ENCODE measurements at regions not wholly inside any gene's neighbourhood (a gene's known extent, or its start where the extent isn't known, plus 50 kb on each side); places are given as distances from the start of the nearest gene placed in this dataset.

GRCh38 chr5:155482428-155482827 is 468.9 kb downstream of the KIF4B start:
- Histone ChIP-seq H3K9me1 (ENCODE audit: insufficient read depth, low read length) (no peaks in the 10 kb centered on the region), H4K5ac (ENCODE audit: low read depth, low read length) (no peak overlapping the region), H4K91ac (ENCODE audit: insufficient read depth, low read depth, low read length) (no peak overlapping the region), H2BK120ac (ENCODE audit: low read depth, low read length) (no peak overlapping the region), H3K4me1 (ENCODE audit: control insufficient read depth, insufficient read depth, low read length) (no peaks in the 10 kb centered on the region), H3K79me1 (ENCODE audit: low read depth in 1 of 2, low read length in 2 of 2) (no peaks in the 10 kb centered on the region), H2BK20ac (ENCODE audit: low read depth, low read length) (no peak overlapping the region), H2AK9ac (replicated peaks; ENCODE audit: low read depth, low read length, poor library complexity) (no peak overlapping the region), H3K36me3 (ENCODE audit: control insufficient read depth, insufficient read depth, low read length) (no peaks in the 10 kb centered on the region), H2BK5ac (ENCODE audit: low read depth, low read length, poor library complexity, severe bottlenecking) (no peak overlapping the region), H3K56ac (ENCODE audit: extremely low read depth, insufficient read depth, low read length) (no peak overlapping the region), H3K4me2 (ENCODE audit: low read depth, low read length) (no peak overlapping the region), H3K9ac (ENCODE audit: low read depth, low read length) (no peak overlapping the region), H4K8ac (ENCODE audit: low read depth in 2 of 2, low read length in 2 of 2) (no peak overlapping the region), H3K14ac (replicated peaks; ENCODE audit: low read depth, low read length) (no peak overlapping the region), H3K27me3 (ENCODE audit: control insufficient read depth, insufficient read depth, low read length) (no peaks in the 10 kb centered on the region), H2BK15ac (ENCODE audit: low read depth, low read length) (no peak overlapping the region), H2AK5ac (ENCODE audit: low read depth, low read length) (no peak overlapping the region), H3K27ac (ENCODE audit: insufficient read depth, low read length) (no peak overlapping the region), H3K23ac (ENCODE audit: low read depth, low read length) (no peak overlapping the region), H2AFZ (replicated peaks; ENCODE audit: low read length, poor library complexity) (no peak overlapping the region), H3K4me3 (ENCODE audit: insufficient read depth, low read depth, low read length) (no peak overlapping the region), H3K9me3 (ENCODE audit: control insufficient read depth, insufficient read depth, low read length) (peaks cover 4% of the 10 kb centered on the region; the same call in 1 of the 2 replicates), H3K18ac (ENCODE audit: low read depth, low read length) (no peak overlapping the region), H3K4ac (ENCODE audit: low read depth, low read length) (no peak overlapping the region), H4K20me1 (ENCODE audit: insufficient read depth, low read length) (no peaks in the 10 kb centered on the region)
- in situ Hi-C loops (cut with MboI; ENCODE audit: low sequenced_read_pairs) (no loop called here), intact Hi-C loops (cut with micrococcal nuclease) (no loop called here), dilution Hi-C loops (cut with HindIII; ENCODE audit: low sequenced_read_pairs, unreplicated experiment) (no loop called here)
- ATAC-seq (ENCODE audit: low read depth) (no peak), DNase-seq (no peak)
- CTCF ChIA-PET: interaction anchor here (0.6 kb wide), 1 partner anchor 344 kb away, joined by 3 read pairs; no protein-coding TSS in a partner anchor
- TF ChIP-seq MAFK (IDR thresholded peaks at IDR 0.05; ENCODE audit: low read depth, low read length) (no peak), RAD21 (IDR thresholded peaks at IDR 0.05; ENCODE audit: low read length) (no peak), RCOR1 (IDR thresholded peaks at IDR 0.05; ENCODE audit: insufficient replicate concordance, low read length) (no peak), BHLHE40 (IDR thresholded peaks at IDR 0.05; ENCODE audit: low read depth, low read length) (no peak), ELK1 (IDR thresholded peaks at IDR 0.05; ENCODE audit: borderline replicate concordance, low read depth, low read length) (no peak), NFE2L2 (IDR thresholded peaks at IDR 0.05; ENCODE audit: low read depth, low read length) (no peak)
- TF ChIP-seq, protein P1, sequence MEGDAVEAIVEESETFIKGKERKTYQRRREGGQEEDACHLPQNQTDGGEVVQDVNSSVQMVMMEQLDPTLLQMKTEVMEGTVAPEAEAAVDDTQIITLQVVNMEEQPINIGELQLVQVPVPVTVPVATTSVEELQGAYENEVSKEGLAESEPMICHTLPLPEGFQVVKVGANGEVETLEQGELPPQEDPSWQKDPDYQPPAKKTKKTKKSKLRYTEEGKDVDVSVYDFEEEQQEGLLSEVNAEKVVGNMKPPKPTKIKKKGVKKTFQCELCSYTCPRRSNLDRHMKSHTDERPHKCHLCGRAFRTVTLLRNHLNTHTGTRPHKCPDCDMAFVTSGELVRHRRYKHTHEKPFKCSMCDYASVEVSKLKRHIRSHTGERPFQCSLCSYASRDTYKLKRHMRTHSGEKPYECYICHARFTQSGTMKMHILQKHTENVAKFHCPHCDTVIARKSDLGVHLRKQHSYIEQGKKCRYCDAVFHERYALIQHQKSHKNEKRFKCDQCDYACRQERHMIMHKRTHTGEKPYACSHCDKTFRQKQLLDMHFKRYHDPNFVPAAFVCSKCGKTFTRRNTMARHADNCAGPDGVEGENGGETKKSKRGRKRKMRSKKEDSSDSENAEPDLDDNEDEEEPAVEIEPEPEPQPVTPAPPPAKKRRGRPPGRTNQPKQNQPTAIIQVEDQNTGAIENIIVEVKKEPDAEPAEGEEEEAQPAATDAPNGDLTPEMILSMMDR (conservative IDR thresholded peaks at IDR 0.05; ENCODE audit: low read depth, low read length): no peak
- BruUV-seq (replicated peaks): no TSS peak
- POLR2A ChIA-PET (ENCODE audit: unreplicated experiment): no interaction called here
